HG03460 (cell line): ENCODE measurements at regions not wholly inside any gene's neighbourhood (a gene's known extent, or its start where the extent isn't known, plus 50 kb on each side); places are given as distances from the start of the nearest gene placed in this dataset.

ENCODE experiments used
- ATAC-seq: cut with Tn5 transposase; IDR thresholded peaks from one replicate; pipeline ENCODE4 v1.9.1; 2021; ENCODE audit not compliant: unreplicated experiment

DNA sequence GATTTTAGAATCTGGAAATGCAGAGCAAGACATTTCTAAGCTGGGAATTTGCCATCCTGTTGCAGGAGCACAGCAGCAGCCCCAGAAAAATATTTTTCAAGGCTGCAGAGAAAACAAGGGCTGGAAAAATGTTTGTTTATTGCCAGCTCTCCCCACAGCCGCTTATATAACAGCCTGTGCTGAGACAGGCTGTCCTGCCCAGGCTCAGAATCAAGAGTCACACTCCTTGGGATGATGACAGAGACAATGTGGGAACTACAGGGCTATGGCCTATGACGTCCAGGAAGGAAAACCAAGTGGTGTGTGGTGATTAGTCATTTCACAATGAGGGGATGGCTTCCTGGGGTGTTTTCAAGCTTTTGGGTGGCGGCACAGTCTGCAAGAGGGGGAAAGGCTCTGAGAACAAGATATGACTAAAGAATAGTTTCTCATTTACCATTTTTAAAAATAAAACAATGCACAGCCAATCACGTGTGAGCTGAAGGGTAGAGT, 136.3 kb upstream of the SERP2 start:
- peak; percentile 68 for ATAC-seq

DNA sequence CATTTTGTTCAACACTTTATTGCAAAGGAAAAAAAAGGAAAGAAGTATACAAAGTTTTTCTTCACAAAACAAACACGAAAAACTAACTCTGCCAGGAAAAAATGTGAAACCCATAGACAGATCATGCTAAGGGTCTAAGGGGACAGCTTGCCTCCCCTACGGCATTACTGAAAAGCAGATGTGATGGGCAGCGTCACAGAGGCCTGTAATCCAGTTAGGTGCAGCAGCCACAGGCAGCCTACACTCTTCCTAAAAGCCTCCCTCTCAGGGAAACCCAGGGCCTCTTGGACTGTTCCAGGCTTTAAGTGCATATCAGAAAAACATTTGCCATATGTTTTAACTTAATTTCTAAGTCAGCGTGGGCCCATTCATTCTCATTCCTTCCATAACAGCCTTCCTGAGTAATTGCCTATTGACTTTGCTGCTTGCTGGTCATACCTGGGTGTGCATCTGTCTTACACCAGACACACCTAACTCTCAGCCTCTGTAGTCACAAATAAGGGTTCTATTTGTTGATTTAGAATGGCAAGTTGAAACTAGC, 135.7 kb upstream of the SERP2 start:
- ATAC-seq = no peak

DNA sequence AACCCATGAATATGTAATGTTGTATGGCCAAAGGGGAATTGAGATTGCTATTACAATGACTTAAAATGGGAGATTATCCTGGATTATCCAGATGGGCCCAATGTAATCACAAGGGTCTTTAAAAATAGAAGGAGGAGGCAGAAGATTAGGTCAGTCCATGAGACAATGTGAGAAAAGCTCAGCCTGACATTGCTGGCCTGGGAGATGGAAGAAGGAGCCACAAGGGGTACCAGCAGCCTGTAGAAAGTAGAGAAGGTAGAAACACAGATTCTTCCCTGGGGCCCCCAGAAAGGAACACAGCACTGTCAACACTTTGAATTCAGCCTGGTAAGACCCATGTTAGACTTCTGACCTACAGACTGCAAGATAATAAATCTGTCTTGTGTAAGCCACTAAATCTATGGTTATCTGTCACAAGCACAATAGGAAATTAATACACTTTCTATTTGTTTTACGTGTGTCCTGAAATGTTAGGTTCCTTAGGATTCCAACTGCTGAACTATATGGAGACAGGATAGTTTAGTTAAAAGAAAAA, 132.9 kb upstream of the SERP2 start:
- no peak for ATAC-seq

DNA sequence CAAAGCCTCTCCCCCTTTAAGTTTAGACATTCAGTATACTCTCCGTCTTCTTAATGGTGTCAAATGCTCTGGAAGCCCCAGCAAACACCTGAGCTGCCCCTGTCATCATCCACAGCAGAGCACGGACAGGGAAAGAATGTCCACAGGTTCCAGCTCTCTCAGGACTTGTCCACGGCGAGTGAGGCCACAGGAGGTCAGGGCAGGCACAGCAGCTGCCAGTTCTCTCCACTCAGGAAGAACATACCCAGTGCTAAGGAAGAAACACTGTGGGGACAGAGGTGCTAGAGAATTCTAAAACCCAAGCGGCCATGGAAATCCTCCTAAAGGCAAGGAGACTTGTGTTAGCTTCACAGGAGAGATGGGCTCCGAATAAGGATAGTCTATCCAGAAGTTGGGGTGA, 132.0 kb upstream of the SERP2 start:
- no peak for ATAC-seq

DNA sequence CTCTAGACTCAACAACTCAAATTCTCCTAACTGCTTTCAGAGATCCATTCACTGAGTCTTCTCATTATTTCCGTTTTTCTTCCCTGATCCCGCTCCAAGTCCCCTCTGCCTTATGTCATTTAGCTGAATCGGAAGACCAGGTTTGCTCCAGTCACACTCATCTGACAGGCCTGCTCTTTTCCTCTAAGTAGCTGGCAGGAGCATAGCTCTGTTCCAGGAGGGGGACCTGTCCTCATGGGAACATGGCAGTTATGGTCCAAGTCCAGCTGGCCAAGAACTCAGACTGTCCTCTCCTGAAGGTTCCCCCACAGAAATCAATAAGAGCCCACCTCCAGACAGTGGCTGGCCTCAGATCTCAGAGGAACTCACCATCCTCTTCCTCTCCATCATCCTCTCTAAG, 130.9 kb upstream of the SERP2 start:
- ATAC-seq = no peak

DNA sequence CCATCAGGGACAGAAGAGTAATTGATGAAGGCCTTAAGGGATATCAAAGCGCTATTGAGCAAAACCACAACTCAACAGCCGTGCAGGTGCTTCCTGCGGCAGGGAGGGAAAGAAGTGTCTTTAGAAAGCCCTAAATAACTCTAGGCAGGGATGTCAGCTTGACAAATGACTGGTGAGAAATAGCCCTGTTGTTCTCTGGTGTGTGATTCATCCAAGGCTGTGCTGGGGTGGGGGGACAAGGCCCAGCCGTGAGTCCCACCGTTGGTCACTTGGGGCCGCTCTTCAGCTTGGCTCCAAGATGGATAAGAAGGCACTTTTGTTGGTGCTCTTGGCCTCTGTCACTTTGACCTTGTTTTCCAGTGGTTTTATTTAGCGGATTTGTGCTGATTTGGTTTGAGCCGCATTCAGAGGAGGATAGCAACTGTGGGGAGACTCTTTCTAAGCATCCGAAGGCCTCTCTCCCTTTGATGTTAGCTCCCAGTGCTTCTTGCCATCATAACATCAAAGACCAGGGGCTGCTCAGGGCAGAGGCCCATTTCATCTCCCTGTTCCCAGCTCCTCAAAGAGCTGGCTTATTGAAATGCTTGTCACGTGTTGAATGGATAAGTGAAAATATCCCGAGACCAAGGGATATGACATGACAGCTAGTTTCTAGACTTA, 130.3 kb upstream of the SERP2 start:
- ATAC-seq = peak; percentile 71

DNA sequence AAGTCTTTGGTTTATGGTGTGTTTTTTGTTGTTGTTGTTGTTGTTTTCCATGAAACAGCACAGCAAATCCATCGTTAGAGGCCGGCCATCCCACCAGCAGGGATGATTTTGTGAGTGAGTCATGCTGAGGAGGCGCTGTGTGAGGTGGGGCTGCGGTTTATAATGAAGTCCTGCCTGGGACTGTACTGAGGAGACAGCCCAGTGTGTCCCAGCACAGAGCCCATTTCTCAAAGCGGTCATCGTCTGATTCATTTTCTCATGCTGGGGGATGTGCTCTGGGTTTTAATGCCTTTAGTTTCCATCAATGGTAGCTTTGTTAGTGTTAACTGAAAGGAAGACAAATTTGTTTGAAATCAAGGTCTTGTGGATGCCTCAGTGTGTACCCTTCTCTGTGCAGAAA, 129.3 kb upstream of the SERP2 start:
- ATAC-seq = no peak

DNA sequence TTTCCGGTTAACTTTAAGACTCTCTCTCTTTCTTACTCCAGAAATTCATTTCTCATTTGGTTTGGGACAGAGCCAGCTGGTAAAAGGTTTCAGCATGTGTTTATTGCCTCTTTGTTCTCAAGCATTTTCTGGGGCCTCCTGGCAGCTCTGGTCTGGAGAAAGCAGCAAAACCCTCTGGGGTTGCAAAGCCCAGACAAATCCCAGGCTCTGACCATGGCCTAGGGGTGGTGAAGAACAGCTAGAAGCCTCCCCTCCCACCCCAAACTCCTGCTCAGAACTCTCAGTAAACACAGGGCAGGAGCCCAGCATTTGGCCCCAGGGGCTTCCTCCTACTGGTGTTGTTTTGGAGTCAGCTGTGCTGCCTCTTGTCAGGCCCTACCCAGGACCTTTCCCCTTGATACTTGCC, 124.2 kb upstream of the SERP2 start:
- ATAC-seq = no peak

DNA sequence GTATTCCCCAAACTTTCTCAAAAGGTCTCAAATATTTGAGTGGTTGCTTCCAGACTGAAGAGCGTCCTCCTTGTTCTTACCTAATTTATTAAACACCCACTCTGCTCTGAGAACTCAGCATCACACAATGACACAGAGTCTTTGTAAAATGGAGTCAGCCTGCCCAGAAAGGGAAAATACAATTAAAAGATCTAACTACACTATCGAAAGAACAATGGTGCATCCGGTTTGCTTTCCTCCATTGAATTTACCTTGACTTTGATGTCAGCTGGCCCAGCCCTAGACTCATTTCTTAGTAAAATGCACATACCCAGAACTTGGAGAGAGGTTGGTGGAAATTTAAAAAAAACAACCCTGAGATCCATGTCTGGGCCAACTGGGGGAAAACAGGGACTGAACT, 120.7 kb upstream of the SERP2 start:
- ATAC-seq = no peak

DNA sequence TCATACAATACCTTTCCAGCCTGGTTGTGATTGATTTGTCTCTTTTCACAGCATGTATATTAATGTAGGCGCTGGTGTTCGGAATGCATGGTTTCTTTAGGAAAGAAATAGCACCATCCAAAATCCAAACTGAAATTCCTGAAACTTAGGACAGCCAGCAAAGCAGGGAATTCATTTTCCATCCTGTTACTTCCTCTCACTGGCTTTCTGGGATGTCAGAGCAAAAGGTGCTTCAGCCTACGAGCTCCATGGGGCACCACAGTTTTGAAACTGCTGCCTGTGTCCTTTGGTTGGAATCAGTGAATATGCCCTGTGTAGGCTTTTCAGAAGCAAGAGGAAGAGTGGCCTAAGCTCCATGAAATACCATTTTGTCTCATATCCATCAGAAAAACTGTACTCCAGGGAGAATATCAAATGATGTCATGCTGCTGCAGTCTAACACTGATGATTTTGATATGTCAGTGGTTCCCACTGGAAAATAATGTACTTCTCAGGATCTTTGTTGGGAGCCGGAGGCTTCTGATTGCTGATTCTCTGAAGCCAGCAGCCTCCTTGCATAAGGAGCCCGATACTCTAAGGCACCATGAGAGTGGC, 117.8 kb upstream of the SERP2 start:
- ATAC-seq = no peak

DNA sequence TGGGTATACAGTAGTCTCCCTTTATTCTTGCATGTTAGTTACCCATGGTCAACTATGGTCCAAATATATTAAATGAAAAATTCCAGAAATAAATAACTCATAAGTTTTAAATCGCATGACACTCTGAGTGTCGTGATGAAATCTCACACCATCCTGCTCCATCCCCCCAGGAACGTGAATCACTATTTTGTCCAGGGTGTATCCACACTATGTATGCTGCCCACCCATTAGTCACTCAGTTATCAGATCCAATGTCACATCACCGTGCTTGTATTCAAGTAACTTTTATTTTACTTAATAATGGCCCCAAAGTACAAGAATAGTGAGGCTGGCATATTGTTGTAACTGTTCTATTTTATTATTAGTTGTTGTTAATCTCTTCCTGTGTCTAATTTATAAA, 115.8 kb upstream of the SERP2 start:
- no peak for ATAC-seq

DNA sequence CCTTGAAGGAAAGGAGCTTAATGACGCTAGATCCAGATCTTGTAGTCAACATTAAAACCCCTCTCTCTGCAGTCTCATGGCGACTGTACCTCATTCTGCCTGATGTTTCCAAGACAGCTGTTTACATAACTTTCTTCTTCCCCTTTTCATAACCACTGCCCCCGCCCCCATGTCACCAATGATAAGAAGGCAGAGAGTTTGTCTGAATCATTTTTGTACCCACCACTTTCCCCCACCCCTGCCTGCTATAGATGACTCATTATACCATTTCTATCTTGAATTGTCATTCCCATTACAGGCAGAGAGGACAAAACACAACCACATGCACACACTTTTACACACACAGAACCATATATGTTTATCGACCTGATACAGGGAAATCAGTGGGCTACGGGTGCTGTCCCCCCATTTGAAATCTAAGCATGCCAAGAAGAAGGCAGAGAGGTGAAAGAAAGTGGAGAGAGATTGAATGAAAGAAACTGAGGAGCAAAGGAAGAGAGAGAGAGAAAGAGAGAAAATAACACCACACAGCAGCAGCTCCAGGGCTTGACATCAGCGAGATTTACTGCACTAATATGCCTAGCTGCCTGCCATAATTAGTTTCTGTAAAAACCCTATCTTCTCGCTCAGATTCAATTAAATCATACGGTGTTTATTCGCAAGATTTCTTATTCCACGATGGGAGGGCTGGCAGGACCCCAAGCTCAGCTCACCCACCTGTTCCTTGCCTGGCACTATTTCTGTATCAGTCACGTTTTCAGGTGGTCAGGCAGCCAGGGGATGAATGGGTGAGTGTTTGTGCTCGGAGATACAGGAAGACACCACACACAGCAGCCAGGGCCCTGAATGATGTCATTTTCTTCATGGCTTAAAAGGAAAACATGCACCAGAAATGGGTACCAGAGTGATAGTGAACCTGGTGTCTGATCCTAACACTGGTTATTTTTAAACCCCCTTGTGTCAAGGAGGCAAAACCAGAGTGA, 114.3 kb upstream of the SERP2 start:
- peak; percentile 79 for ATAC-seq

DNA sequence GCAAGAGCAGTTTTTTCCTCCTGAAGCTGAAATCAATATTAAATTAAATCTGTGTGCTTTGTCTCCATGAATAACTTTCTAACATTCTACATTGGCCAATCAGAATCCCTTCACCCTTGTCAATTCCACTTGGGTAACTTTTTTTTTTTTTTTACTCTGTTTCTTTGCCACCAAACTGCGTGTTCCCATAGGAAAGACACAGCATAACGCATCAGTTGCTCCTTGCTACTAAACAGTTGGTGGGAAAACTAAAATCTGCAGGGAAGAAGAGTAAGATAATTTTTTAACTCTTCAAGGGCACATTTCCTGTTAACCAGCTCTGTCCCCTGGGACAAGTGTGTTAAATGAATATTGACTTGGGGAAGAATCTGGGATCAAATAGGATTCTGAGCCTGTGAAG, 113.3 kb upstream of the SERP2 start:
- no peak for ATAC-seq

DNA sequence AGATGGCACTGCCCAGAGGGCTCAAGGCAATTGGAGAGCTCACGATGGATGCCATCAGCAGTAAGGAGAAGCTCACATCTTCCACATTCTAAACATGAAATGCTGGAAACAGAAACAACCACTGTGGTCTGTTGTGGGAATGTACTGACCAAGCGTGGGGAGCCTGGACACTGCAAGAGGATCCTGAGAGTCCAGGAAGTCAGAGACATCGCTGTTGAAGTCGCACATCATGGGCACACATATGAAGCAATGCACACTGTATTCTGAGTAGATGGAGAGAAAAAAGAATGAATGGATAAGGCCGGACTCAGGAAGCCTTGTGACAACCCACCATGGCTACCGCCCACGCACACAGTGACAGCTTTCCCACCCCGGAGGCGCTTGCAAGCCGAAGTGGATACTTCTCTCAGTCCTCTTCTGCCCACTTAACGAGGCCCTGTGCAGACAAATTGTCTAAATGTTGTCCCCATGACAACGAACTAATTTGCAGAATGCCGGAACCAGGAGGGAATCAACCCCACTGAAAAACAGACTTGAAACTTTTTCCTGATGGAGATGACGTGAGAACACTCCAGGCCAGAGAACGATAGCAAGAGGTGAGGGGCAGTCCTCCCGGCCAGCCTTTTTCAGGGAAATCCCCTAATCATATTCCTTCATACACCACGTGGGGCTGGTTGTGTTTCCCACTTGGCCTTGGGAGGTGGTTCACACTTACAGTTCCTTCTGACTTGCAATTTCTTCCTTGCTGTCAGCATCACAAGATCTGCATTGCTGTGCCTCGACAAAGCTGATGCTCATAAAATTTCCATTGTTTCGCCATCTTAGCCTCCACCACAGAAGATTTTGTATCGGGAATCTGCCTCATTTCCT, 109.6 kb upstream of the SERP2 start:
- ATAC-seq = no peak

DNA sequence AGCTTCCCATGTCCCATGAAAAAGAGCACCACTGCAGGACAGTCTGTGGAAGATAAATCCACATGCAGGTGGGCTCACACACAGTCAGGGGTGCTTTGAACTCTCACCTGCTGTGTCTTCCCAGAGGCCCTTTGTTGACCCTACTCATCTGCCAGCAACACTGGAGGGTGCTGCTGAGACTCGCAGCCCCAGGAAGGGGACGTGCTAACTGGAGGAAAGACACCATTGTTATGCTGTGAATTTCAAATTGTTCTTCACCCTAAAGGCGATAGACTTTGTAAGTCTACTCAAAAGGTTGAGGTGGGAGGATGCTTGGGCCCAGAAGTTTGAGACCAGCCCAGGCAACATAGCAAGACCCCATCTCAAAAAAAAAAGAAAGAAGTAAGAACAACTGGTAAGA, 107.3 kb upstream of the SERP2 start:
- no peak for ATAC-seq

DNA sequence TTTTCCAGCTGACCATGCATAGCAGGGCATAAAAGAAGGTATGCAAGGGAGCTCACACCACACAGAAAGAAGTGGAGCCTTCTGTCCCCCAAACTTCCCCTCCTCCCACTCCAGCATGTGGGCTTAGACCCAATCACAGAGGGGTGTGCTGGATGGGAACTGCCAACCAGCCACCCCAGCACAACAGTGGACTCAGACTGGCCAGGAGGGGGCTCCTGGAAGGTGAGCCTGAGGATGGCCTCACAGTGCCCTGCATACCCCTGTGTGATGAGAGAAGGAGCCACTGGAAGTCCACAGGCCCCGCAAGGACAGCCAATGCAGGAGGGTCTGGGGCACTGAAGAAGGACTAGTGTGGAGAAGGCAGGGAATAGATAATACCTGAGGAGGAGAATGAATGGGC, 106.9 kb upstream of the SERP2 start:
- ATAC-seq = no peak

DNA sequence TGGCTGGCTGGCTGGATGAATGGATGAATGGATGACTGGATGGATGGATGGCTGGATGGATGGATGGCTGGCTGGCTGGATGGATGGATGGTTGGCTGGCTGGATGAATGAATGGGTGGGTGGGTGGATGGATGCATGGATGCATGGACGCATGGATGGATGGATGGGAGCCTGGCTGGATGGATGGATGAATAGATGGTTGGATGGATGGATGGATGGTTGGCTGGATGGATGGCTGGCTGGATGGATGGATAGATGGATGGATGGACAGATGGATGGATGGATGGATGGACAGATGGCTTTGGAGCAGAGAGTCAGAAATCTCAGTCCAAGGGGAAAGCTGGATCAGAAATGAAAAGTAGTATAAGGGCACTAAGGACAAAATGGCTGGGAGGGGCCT, 106.4 kb upstream of the SERP2 start:
- ATAC-seq = no peak

DNA sequence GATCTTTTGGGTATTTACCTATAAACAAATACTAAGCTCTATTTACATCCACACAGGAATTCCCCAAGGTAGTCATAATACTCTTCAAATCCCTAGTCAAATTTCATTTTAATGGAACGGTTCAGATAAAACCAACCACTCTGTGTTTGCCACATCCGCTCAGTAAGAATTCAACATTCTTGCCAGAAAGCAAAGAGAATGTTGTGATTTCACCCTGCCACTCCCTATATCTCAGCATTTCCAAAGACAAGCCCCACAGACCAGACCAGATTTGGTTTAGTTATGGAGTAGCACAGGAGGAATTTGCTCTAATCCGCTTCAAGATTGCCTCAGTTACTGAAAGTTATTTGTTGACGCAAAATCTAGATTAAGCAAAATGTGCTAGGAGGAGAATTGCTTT, 105.6 kb upstream of the SERP2 start:
- ATAC-seq = no peak

DNA sequence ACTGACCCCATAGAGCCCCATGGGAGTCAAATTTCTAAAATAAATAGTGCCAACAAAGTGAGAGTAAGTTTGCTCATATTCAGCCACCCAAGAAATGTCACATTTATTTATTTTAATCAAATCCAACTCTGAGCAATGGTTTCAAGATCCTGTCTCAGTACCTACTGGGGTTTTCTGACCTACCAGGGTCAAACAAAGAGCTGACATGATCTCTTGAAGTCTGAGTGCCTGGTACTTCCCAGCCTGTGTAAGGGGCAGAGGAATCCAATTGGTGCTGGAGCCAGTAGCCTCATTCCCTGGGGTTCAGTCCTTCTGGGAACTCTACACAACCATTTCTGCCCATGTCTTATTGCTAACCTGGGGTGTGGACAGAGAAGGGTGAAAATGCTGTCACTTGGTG, 104.6 kb upstream of the SERP2 start:
- ATAC-seq = no peak

DNA sequence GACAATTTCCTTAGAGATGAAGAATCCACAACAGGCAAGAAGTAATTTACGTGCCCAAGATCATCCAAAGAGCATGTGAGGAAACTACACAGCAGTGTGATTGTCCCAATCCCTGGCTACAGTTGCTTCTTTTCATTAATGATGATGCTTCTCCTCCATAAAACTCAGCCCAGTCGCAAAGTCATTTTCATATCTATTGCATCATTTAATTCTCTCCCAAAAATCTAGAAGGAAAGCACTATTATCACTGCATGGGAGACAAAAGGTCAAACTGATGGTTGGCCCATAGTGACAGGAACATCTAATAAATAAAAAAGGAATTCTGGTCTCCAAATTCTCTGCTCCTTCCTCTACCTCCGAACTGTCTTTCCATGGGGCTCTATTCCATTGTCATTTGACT, 103.5 kb upstream of the SERP2 start:
- no peak for ATAC-seq
